ENCODE measurements at regions not wholly inside any gene's neighbourhood (a gene's known extent, or its start where the extent isn't known, plus 50 kb on each side); places are given as distances from the start of the nearest gene placed in this dataset.
"Not testable (repeated sequence)": the region's sequence is repeated elsewhere in the genome, so short reads cannot be mapped to it uniquely, and the experiment has no call there.

- intact Hi-C loops (cut with DNase I; ENCODE audit: low total_unique reads): no loop called here
Observed at GRCh38 chr4:95779447-95779846, 60.4 kb upstream of the PDHA2 start.

GRCh38 chr4:95778666-95779065, 61.2 kb upstream of the PDHA2 start:
- H3K9me3 ChIP-seq: no peaks in the 10 kb centered on the region
- no peaks in the 10 kb centered on the region for H3K27me3 ChIP-seq
- no peak overlapping the region for H3K4me3 ChIP-seq
- H3K27ac ChIP-seq: no peak overlapping the region
- H3K36me3 ChIP-seq: no peaks in the 10 kb centered on the region
- DNase-seq (ENCODE audit: low spot score in 2 of 2): no peak
- intact Hi-C loops (cut with DNase I; ENCODE audit: low total_unique reads): no loop called here
- H3K4me1 ChIP-seq: no peaks in the 10 kb centered on the region
- TF ChIP-seq CTCF (IDR thresholded peaks at IDR 0.05): no peak
- no peak for TF ChIP-seq POLR2A (IDR thresholded peaks at IDR 0.05)
- no peak for TF ChIP-seq POLR2AphosphoS5 (IDR thresholded peaks at IDR 0.05)

More at GRCh38 chr4:95779447-95779846, 60.4 kb upstream of the PDHA2 start:
- DNase-seq (ENCODE audit: low spot score in 2 of 2): no peak
- no peaks in the 10 kb centered on the region for H3K4me1 ChIP-seq
- H3K27ac ChIP-seq: no peak overlapping the region
- TF ChIP-seq POLR2A (IDR thresholded peaks at IDR 0.05): no peak
- no peak for TF ChIP-seq CTCF (IDR thresholded peaks at IDR 0.05)
- TF ChIP-seq POLR2AphosphoS5 (IDR thresholded peaks at IDR 0.05): no peak
- H3K4me3 ChIP-seq: no peak overlapping the region
- no peaks in the 10 kb centered on the region for H3K9me3 ChIP-seq
- no peaks in the 10 kb centered on the region for H3K36me3 ChIP-seq
- no peaks in the 10 kb centered on the region for H3K27me3 ChIP-seq

GRCh38 chr4:95770605-95771004, 69.3 kb upstream of the PDHA2 start:
- H3K9me3 ChIP-seq; H3K4me3 ChIP-seq; DNase-seq (ENCODE audit: low spot score in 2 of 2); H3K36me3 ChIP-seq; H3K27ac ChIP-seq; H3K27me3 ChIP-seq; H3K4me1 ChIP-seq; intact Hi-C loops (cut with DNase I; ENCODE audit: low total_unique reads): not testable (repeated sequence)

- no peak overlapping the region for H3K27ac ChIP-seq
- H3K4me1 ChIP-seq: no peaks in the 10 kb centered on the region
- intact Hi-C loops (cut with DNase I; ENCODE audit: low total_unique reads): no loop called here
- H3K27me3 ChIP-seq: no peaks in the 10 kb centered on the region
- no peak overlapping the region for H3K4me3 ChIP-seq
- DNase-seq (ENCODE audit: low spot score in 2 of 2): no peak
- H3K9me3 ChIP-seq: peaks cover 0 to 11% of the 10 kb centered on the region in 2 donors
- no peaks in the 10 kb centered on the region for H3K36me3 ChIP-seq
- TF ChIP-seq POLR2AphosphoS5 (IDR thresholded peaks at IDR 0.05) (no peak), POLR2A (IDR thresholded peaks at IDR 0.05) (no peak), CTCF (IDR thresholded peaks at IDR 0.05) (no peak)
Observed at GRCh38 chr4:95764961-95765360, 74.9 kb upstream of the PDHA2 start.

GRCh38 chr4:95761871-95762270, 78.0 kb upstream of the PDHA2 start:
- TF ChIP-seq CTCF (IDR thresholded peaks at IDR 0.05) (no peak), POLR2A (IDR thresholded peaks at IDR 0.05) (no peak), POLR2AphosphoS5 (IDR thresholded peaks at IDR 0.05) (no peak)
- intact Hi-C loops (cut with DNase I; ENCODE audit: low total_unique reads): no loop called here
- peaks cover 0 to 11% of the 10 kb centered on the region in 2 donors for H3K9me3 ChIP-seq
- peaks cover 6% of the 10 kb centered on the region for H3K36me3 ChIP-seq
- H3K4me3 ChIP-seq: no peak overlapping the region
- no peak overlapping the region for H3K27ac ChIP-seq
- no peaks in the 10 kb centered on the region for H3K4me1 ChIP-seq
- no peak for DNase-seq (ENCODE audit: low spot score in 2 of 2)
- H3K27me3 ChIP-seq: no peaks in the 10 kb centered on the region

GRCh38 chr4:95761426-95761825, 78.5 kb upstream of the PDHA2 start:
- peaks cover 0 to 7% of the 10 kb centered on the region in 2 donors for H3K9me3 ChIP-seq
- TF ChIP-seq POLR2A (IDR thresholded peaks at IDR 0.05) (no peak), CTCF (IDR thresholded peaks at IDR 0.05) (no peak), POLR2AphosphoS5 (IDR thresholded peaks at IDR 0.05) (no peak)
- no peak overlapping the region for H3K27ac ChIP-seq
- intact Hi-C loops (cut with DNase I; ENCODE audit: low total_unique reads): no loop called here
- DNase-seq (ENCODE audit: low spot score in 2 of 2): no peak
- no peak overlapping the region for H3K4me3 ChIP-seq
- peaks cover 6% of the 10 kb centered on the region for H3K36me3 ChIP-seq
- no peaks in the 10 kb centered on the region for H3K4me1 ChIP-seq
- H3K27me3 ChIP-seq: no peaks in the 10 kb centered on the region

- H3K27me3 ChIP-seq; DNase-seq (ENCODE audit: low spot score in 2 of 2); intact Hi-C loops (cut with DNase I; ENCODE audit: low total_unique reads): not testable (repeated sequence)
Observed at GRCh38 chr4:95760646-95761045, 79.2 kb upstream of the PDHA2 start.

More at GRCh38 chr4:95760646-95761045, 79.2 kb upstream of the PDHA2 start:
- not testable (repeated sequence) for H3K36me3 ChIP-seq, H3K9me3 ChIP-seq, H3K4me3 ChIP-seq, H3K4me1 ChIP-seq, H3K27ac ChIP-seq

Data from breast epithelium (tissue), 4 donors.